ENCODE measurements at regions not wholly inside any gene's neighbourhood (a gene's known extent, or its start where the extent isn't known, plus 50 kb on each side); places are given as distances from the start of the nearest gene placed in this dataset.

GRCh38 chr13:111595791-111596190, 275.3 kb downstream of the TEX29 start:
- Histone ChIP-seq H3K9me3 (ENCODE audit: insufficient read depth, low read length) (no peaks in the 10 kb centered on the region), H3K27ac (ENCODE audit: low read depth, low read length) (no peak overlapping the region)

GRCh38 chr13:111597191-111597611, 276.8 kb downstream of the TEX29 start:
- Histone ChIP-seq H3K79me2 (ENCODE audit: insufficient read depth, low read length) (no peaks in the 10 kb centered on the region), H3K9me2 (replicated peaks; ENCODE audit: insufficient read depth, low read length) (no peaks in the 10 kb centered on the region), H3K9ac (ENCODE audit: low read length) (no peak overlapping the region), H3K27me3 (ENCODE audit: low read length) (no peaks in the 10 kb centered on the region), H3K9me3 (ENCODE audit: insufficient read depth, low read length) (no peaks in the 10 kb centered on the region), H3K4me3 (ENCODE audit: insufficient read depth, low read length, poor library complexity, severe bottlenecking) (no peak overlapping the region), H3F3A (ENCODE audit: insufficient read depth) (no peaks in the 10 kb centered on the region), H3K36me3 (ENCODE audit: low read length) (no peaks in the 10 kb centered on the region), H4K20me1 (ENCODE audit: low read depth, low read length) (no peaks in the 10 kb centered on the region), H2AFZ (ENCODE audit: low read depth, low read length, severe bottlenecking) (no peak overlapping the region), H3K27ac (ENCODE audit: low read depth, low read length) (no peak overlapping the region), H3K4me2 (ENCODE audit: low read depth, low read length, poor library complexity, severe bottlenecking) (no peak overlapping the region)
- no peak for TF ChIP-seq EZH2phosphoT487 (conservative IDR thresholded peaks at IDR 0.05; ENCODE audit: low read length)
- TF ChIP-seq CTCF (IDR thresholded peaks at IDR 0.05; ENCODE audit: insufficient read depth, low read length, poor library complexity, severe bottlenecking): no peak

More at GRCh38 chr13:111595791-111596190, 275.3 kb downstream of the TEX29 start:
- TF ChIP-seq EZH2phosphoT487 (conservative IDR thresholded peaks at IDR 0.05; ENCODE audit: low read length): no peak
- TF ChIP-seq CTCF (IDR thresholded peaks at IDR 0.05; ENCODE audit: insufficient read depth, low read length, poor library complexity, severe bottlenecking): no peak
- H4K20me1 ChIP-seq (ENCODE audit: low read depth, low read length): no peaks in the 10 kb centered on the region
- no peak overlapping the region for H2AFZ ChIP-seq (ENCODE audit: low read depth, low read length, severe bottlenecking)
- no peaks in the 10 kb centered on the region for H3K9me2 ChIP-seq (replicated peaks; ENCODE audit: insufficient read depth, low read length)
- H3K36me3 ChIP-seq (ENCODE audit: low read length): no peaks in the 10 kb centered on the region
- no peak overlapping the region for H3K4me3 ChIP-seq (ENCODE audit: insufficient read depth, low read length, poor library complexity, severe bottlenecking)
- H3K4me2 ChIP-seq (ENCODE audit: low read depth, low read length, poor library complexity, severe bottlenecking): no peak overlapping the region
- H3F3A ChIP-seq (ENCODE audit: insufficient read depth): no peaks in the 10 kb centered on the region
- no peak overlapping the region for H3K9ac ChIP-seq (ENCODE audit: low read length)
- no peaks in the 10 kb centered on the region for H3K79me2 ChIP-seq (ENCODE audit: insufficient read depth, low read length)
- H3K27me3 ChIP-seq (ENCODE audit: low read length): no peaks in the 10 kb centered on the region

GRCh38 chr13:111597618-111598017, 277.2 kb downstream of the TEX29 start:
- TF ChIP-seq CTCF (IDR thresholded peaks at IDR 0.05; ENCODE audit: insufficient read depth, low read length, poor library complexity, severe bottlenecking) (no peak), EZH2phosphoT487 (conservative IDR thresholded peaks at IDR 0.05; ENCODE audit: low read length) (no peak)
- Histone ChIP-seq H3F3A (ENCODE audit: insufficient read depth) (no peaks in the 10 kb centered on the region), H3K27me3 (ENCODE audit: low read length) (no peaks in the 10 kb centered on the region), H4K20me1 (ENCODE audit: low read depth, low read length) (no peaks in the 10 kb centered on the region), H3K9me2 (replicated peaks; ENCODE audit: insufficient read depth, low read length) (no peaks in the 10 kb centered on the region), H3K36me3 (ENCODE audit: low read length) (no peaks in the 10 kb centered on the region), H3K4me2 (ENCODE audit: low read depth, low read length, poor library complexity, severe bottlenecking) (no peak overlapping the region), H3K9ac (ENCODE audit: low read length) (no peak overlapping the region), H3K4me3 (ENCODE audit: insufficient read depth, low read length, poor library complexity, severe bottlenecking) (no peak overlapping the region), H2AFZ (ENCODE audit: low read depth, low read length, severe bottlenecking) (no peak overlapping the region), H3K79me2 (ENCODE audit: insufficient read depth, low read length) (no peaks in the 10 kb centered on the region), H3K27ac (ENCODE audit: low read depth, low read length) (no peak overlapping the region), H3K9me3 (ENCODE audit: insufficient read depth, low read length) (no peaks in the 10 kb centered on the region)
